ENCODE measurements at regions not wholly inside any gene's neighbourhood (a gene's known extent, or its start where the extent isn't known, plus 50 kb on each side); places are given as distances from the start of the nearest gene placed in this dataset.

- no peak for DNase-seq (ENCODE audit: low read depth, low spot score)
- in situ Hi-C loops (cut with HindIII; ENCODE audit: low sequenced_read_pairs), result no loop called here
- no peak overlapping the region for H3K4me3 ChIP-seq (ENCODE audit: low read depth, low read length)
- no peak for TF ChIP-seq CTCF (IDR thresholded peaks at IDR 0.05; ENCODE audit: low read depth, low read length)
Measured at GRCh38 chr16:63976345-63976744, 1145.5 kb downstream of the CDH11 start.

DNA sequence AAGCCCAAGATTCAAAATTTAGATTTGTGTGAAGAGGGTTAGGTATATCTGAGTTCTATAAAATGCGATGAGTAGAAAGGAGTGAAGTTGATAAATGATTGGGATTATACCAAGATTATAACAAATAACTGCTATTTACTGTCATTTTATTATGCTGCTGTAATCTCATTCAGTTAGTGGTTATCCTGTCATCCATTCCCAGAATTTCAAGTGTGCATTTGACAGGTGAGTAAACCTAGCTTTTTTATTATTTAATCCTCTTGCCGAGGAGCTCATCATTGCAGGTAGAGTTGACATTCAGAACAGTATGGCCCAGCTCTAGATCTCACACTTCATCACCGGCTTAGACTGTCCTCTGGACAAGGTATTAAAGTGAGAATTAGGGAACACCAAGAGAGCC is 1146.2 kb downstream of the CDH11 start:
- TF ChIP-seq CTCF (IDR thresholded peaks at IDR 0.05; ENCODE audit: low read depth, low read length), result no peak
- H3K4me3 ChIP-seq (ENCODE audit: low read depth, low read length), result no peak overlapping the region
- in situ Hi-C loops (cut with HindIII; ENCODE audit: low sequenced_read_pairs), result no loop called here
- DNase-seq (ENCODE audit: low read depth, low spot score), result no peak

DNA sequence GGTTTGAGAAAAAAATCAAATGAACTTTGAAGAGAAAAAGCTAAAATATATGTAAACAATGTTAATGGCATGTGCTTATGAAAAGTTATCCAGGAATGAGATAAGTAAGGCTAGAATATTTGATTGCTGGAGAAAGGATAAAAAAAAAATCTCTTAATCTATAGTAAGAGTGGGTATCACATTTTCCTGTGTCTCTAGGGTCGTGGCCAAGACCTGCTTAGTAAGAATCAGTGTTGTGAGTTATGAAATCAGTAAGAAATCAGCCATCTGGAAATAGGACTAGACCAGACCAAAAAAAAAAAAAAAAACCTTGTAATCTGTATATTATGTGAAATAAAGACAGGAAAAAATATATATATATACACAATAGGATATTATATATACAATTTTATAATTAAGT is 1153.9 kb downstream of the CDH11 start:
- in situ Hi-C loops (cut with HindIII; ENCODE audit: low sequenced_read_pairs), result no loop called here
- DNase-seq (ENCODE audit: low read depth, low spot score), result no peak
- no peak overlapping the region for H3K4me3 ChIP-seq (ENCODE audit: low read depth, low read length)
- no peak for TF ChIP-seq CTCF (IDR thresholded peaks at IDR 0.05; ENCODE audit: low read depth, low read length)

GRCh38 chr16:63960321-63960720 is 1161.5 kb downstream of the CDH11 start:
- in situ Hi-C loops (cut with HindIII; ENCODE audit: low sequenced_read_pairs), result no loop called here
- H3K4me3 ChIP-seq (ENCODE audit: low read depth, low read length), result no peak overlapping the region
- TF ChIP-seq CTCF (IDR thresholded peaks at IDR 0.05; ENCODE audit: low read depth, low read length), result no peak
- no peak for DNase-seq (ENCODE audit: low read depth, low spot score)

DNA sequence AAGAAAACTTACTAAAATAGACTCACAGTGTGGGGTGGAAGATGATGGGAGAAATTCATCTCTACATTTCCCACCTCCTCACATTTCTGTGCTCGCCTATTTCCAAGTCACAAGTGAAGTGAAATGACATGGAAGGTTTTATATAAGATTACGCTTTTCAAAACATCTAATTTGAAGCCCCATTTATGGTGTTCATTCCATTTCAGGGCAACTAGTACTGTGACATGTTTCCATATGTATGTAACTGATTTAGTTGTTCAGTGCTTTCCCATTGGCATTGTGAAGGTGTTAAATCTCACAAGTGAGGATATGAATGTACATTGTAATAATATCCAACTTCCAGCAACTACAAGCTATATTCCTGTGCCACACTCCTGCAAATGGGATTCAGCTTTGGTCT is 1174.8 kb downstream of the CDH11 start:
- H3K4me3 ChIP-seq (ENCODE audit: low read depth, low read length), result no peak overlapping the region
- no peak for DNase-seq (ENCODE audit: low read depth, low spot score)
- no peak for TF ChIP-seq CTCF (IDR thresholded peaks at IDR 0.05; ENCODE audit: low read depth, low read length)
- in situ Hi-C loops (cut with HindIII; ENCODE audit: low sequenced_read_pairs), result no loop called here

DNA sequence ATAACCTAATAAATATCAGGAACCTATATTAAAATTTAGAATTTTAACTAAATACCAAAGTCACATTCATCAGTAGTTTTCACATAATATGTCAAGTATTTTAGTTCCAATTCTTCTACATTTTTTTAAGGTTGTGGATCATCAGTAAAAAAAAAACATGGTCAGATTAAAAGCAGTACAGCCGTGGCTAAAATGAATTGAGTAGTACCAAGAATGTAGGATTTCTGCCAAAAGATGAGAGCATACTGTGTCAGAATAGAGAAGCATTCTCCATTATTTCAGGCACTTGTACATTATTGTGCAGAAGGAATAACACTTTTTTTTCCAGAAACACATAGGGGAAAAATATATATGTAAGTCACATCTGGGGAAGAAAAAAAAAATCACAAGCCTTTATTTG is 1176.1 kb downstream of the CDH11 start:
- DNase-seq (ENCODE audit: low read depth, low spot score), result peak; percentile 1

More for the DNA sequence above, 1176.1 kb downstream of the CDH11 start:
- no peak overlapping the region for H3K4me3 ChIP-seq (ENCODE audit: low read depth, low read length)
- no peak for TF ChIP-seq CTCF (IDR thresholded peaks at IDR 0.05; ENCODE audit: low read depth, low read length)
- in situ Hi-C loops (cut with HindIII; ENCODE audit: low sequenced_read_pairs), result no loop called here
